CD14-positive monocyte (primary cell): ENCODE measurements at regions not wholly inside any gene's neighbourhood (a gene's known extent, or its start where the extent isn't known, plus 50 kb on each side); places are given as distances from the start of the nearest gene placed in this dataset.

ENCODE experiments used
- DNase-seq, 3 donors: peaks; one replicate each; pipeline ENCODE4 v3.0.0-alpha.2; 2011 to 2022
- H2AFZ ChIP-seq: 2 replicates; pipeline ENCODE4 v1.6.0; 2012; ENCODE audit warnings: mild to moderate bottlenecking, low read depth, low read length, inconsistent platforms; ENCODE audit not compliant: insufficient read depth, poor library complexity, severe bottlenecking
- H3K27ac ChIP-seq, 2 donors: 1 replicate in 1 of 2; 2 replicates in 1 of 2; pipeline ENCODE4 v1.5.1; 2012 to 2013; ENCODE audit warnings: low read length in 2 of 2, control low read depth in 1 of 2, inconsistent platforms in 1 of 2, low read depth in 1 of 2, mild to moderate bottlenecking in 1 of 2
- H3K27me3 ChIP-seq, 2 donors: one replicate each; pipeline versions ENCODE4 v1.6.0 to v1.6.1; 2011 to 2013; ENCODE audit warnings: low read length in 2 of 2; ENCODE audit not compliant: control insufficient read depth in 2 of 2, insufficient read depth in 2 of 2
- H3K36me3 ChIP-seq, 2 donors: replicated peaks in 1 of 2; 1 replicate in 1 of 2; 2 replicates in 1 of 2; pipeline versions ENCODE4 v1.5.1 to v1.6.1; 2012 to 2013; ENCODE audit warnings: low read length in 2 of 2, control low read depth in 1 of 2, inconsistent platforms in 1 of 2, mild to moderate bottlenecking in 1 of 2; ENCODE audit not compliant: insufficient read depth in 2 of 2, control insufficient read depth in 1 of 2
- H3K4me1 ChIP-seq, 2 donors: 1 replicate in 1 of 2; 2 replicates in 1 of 2; pipeline versions ENCODE4 v1.5.1 to v1.6.1; 2012 to 2013; ENCODE audit warnings: low read length in 2 of 2, control low read depth in 1 of 2, inconsistent platforms in 1 of 2, mild to moderate bottlenecking in 1 of 2, moderate library complexity in 1 of 2; ENCODE audit not compliant: insufficient read depth in 2 of 2, control insufficient read depth in 1 of 2
- H3K4me2 ChIP-seq: replicated peaks from 2 replicates; pipeline ENCODE3; 2012; ENCODE audit warnings: low read length, moderate library complexity, mild to moderate bottlenecking; ENCODE audit not compliant: poor library complexity, severe bottlenecking; ENCODE audit errors: extremely low read depth
- H3K4me3 ChIP-seq, 3 experiments: fragments of 200-600 bp in 1 of 3; sonication (generic) in 1 of 3; replicated peaks in 1 of 3; 1 replicate in 2 of 3; 2 replicates in 1 of 3; pipeline ENCODE4 v1.5.1; 2011 to 2013; ENCODE audit warnings: low read length in 3 of 3, mild to moderate bottlenecking in 3 of 3, control low read depth in 2 of 3, low read depth in 2 of 3, inconsistent platforms in 1 of 3, moderate library complexity in 1 of 3
- H3K79me2 ChIP-seq: 2 replicates; pipeline ENCODE4 v1.6.0; 2012; ENCODE audit warnings: mild to moderate bottlenecking, control low read depth, inconsistent platforms, low read length, moderate library complexity; ENCODE audit not compliant: insufficient read depth
- H3K9ac ChIP-seq: 2 replicates; pipeline ENCODE4 v1.6.0; 2017; ENCODE audit warnings: low read length, mild to moderate bottlenecking; ENCODE audit not compliant: insufficient read depth, poor library complexity, severe bottlenecking
- H3K9me3 ChIP-seq, 2 donors: replicated peaks in 1 of 2; 1 replicate in 1 of 2; 2 replicates in 1 of 2; pipeline versions ENCODE4 v1.5.1 to v1.6.1; 2012 to 2013; ENCODE audit warnings: low read length in 2 of 2, control low read depth in 1 of 2; ENCODE audit not compliant: control insufficient read depth in 1 of 2, insufficient read depth in 1 of 2
- H4K20me1 ChIP-seq: 2 replicates; pipeline ENCODE4 v1.6.0; 2012; ENCODE audit warnings: mild to moderate bottlenecking, low read length, control low read depth, moderate library complexity; ENCODE audit not compliant: insufficient read depth
- H3K27ac Mint-ChIP-seq, 7 donors: one replicate each; pipeline ENCODE4 v1.8.0; 2020; ENCODE audit warnings: mild to moderate bottlenecking in 7 of 7, mixed read lengths in 7 of 7, moderate library complexity in 6 of 7, inconsistent platforms in 2 of 7
- H3K27me3 Mint-ChIP-seq, 3 donors: one replicate each; pipeline ENCODE4 v1.8.0; 2021 to 2022; ENCODE audit warnings: low read depth in 3 of 3, mild to moderate bottlenecking in 3 of 3, mixed read lengths in 3 of 3, moderate library complexity in 3 of 3, inconsistent platforms in 1 of 3
- H3K36me3 Mint-ChIP-seq, 2 donors: one replicate each; pipeline ENCODE4 v1.8.0; 2020; ENCODE audit warnings: mixed read lengths in 2 of 2, inconsistent platforms in 1 of 2, mild to moderate bottlenecking in 1 of 2
- H3K4me1 Mint-ChIP-seq: one replicate; pipeline ENCODE4 v1.8.0; 2020; ENCODE audit warnings: mild to moderate bottlenecking, mixed read lengths
- H3K4me3 Mint-ChIP-seq, 2 donors: one replicate each; pipeline ENCODE4 v1.8.0; 2020; ENCODE audit warnings: mild to moderate bottlenecking in 2 of 2, mixed read lengths in 2 of 2, moderate library complexity in 1 of 2
- H3K9me3 Mint-ChIP-seq, 7 donors: one replicate each; pipeline ENCODE4 v1.8.0; 2020 to 2022; ENCODE audit warnings: mixed read lengths in 7 of 7, mild to moderate bottlenecking in 6 of 7, moderate library complexity in 6 of 7, inconsistent platforms in 2 of 7
- WGBS: methylation state at CpG from one replicate; pipeline ENCODE4 v1.1.5; 2013; ENCODE audit warnings: missing lambda C conversion rate; ENCODE audit not compliant: insufficient coverage; 5-methylcytosine and 5-hydroxymethylcytosine counted together
- intact Hi-C, 2 donors: fragments of 100-400 bp; cut with micrococcal nuclease; formaldehyde crosslinking; loops; one replicate each; pipeline versions ENCODE4 v1.15.0 to v1.15.1; 2023
- TF ChIP-seq, protein P1 (sequence below): fragments of 200-600 bp; IDR thresholded peaks from one replicate; pipeline ENCODE4 v1.8.0; 2022; ENCODE audit warnings: antibody characterized with exemption, mild to moderate bottlenecking

DNA sequence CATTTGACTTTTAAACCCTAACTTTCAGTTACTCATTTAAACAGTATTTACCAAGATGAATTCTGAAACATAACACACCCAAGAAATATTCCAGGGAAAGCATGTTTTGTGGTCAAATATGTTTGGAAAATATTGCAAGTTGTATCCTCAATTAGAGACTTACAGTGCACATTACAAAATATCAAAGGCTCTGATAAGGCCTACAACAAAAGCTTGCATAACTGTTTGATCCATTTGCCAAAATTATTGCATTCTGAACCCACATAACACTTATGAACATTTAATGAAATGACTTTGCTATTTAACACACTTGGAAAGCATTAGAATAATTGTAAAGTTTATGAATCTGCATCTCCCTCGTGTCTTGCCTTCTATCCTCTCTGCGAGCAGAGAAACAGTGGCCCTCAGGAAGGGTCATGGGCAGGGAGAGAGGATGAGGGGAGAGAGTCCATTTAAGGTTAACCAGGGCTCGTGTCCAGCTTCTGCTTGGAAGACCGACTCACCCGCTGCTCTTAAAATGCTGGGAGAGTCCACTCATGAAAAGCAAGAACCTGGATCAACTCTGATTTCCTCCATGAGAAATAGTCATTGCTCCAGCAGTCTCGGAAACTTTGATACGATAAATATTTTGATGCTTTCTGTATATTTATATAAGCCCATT lies 408.2 kb upstream of the ZMIZ1 start:
- TF ChIP-seq, protein P1, sequence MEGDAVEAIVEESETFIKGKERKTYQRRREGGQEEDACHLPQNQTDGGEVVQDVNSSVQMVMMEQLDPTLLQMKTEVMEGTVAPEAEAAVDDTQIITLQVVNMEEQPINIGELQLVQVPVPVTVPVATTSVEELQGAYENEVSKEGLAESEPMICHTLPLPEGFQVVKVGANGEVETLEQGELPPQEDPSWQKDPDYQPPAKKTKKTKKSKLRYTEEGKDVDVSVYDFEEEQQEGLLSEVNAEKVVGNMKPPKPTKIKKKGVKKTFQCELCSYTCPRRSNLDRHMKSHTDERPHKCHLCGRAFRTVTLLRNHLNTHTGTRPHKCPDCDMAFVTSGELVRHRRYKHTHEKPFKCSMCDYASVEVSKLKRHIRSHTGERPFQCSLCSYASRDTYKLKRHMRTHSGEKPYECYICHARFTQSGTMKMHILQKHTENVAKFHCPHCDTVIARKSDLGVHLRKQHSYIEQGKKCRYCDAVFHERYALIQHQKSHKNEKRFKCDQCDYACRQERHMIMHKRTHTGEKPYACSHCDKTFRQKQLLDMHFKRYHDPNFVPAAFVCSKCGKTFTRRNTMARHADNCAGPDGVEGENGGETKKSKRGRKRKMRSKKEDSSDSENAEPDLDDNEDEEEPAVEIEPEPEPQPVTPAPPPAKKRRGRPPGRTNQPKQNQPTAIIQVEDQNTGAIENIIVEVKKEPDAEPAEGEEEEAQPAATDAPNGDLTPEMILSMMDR = no peak
- DNase-seq = no peak
- 94% methylated on average over 2 of the region's 7 CpGs for WGBS

GRCh38 chr10:78663721-78664120 lies 405.0 kb upstream of the ZMIZ1 start:
- peaks cover 4 to 7% of the 10 kb centered on the region in 2 donors for H3K9me3 ChIP-seq
- H4K20me1 ChIP-seq = no peaks in the 10 kb centered on the region
- H3K4me3 ChIP-seq = no peak overlapping the region
- H3K4me3 Mint-ChIP-seq = no peak overlapping the region
- no peaks in the 10 kb centered on the region for H3K79me2 ChIP-seq
- H3K27ac Mint-ChIP-seq = no peak overlapping the region
- no peak overlapping the region for H3K9ac ChIP-seq
- WGBS = 100% methylated on average over 2 of the region's 4 CpGs
- no peak overlapping the region for H2AFZ ChIP-seq
- TF ChIP-seq, protein P1 = no peak
- no peaks in the 10 kb centered on the region for H3K36me3 ChIP-seq
- no peaks in the 10 kb centered on the region for H3K27me3 ChIP-seq
- intact Hi-C loops = loop anchor here in 1 of 2 donors (10.0 kb wide), 1 partner anchor 531 kb away; no protein-coding TSS in a partner anchor
- H3K4me2 ChIP-seq = no peak overlapping the region
- peaks cover 0 to 6% (median 4%) of the 10 kb centered on the region in 3 donors for H3K27me3 Mint-ChIP-seq
- no peak for DNase-seq
- peaks cover 5 to 23% (median 13%) of the 10 kb centered on the region in 7 donors for H3K9me3 Mint-ChIP-seq
- H3K4me1 ChIP-seq = no peaks in the 10 kb centered on the region
- H3K27ac ChIP-seq = no peak overlapping the region
- no peaks in the 10 kb centered on the region for H3K36me3 Mint-ChIP-seq
- H3K4me1 Mint-ChIP-seq = no peaks in the 10 kb centered on the region

More for the DNA sequence above, 408.2 kb upstream of the ZMIZ1 start:
- intact Hi-C loops = loop anchor here in 1 of 2 donors (10.0 kb wide), 1 partner anchor 534 kb away; no protein-coding TSS in a partner anchor
- Mint-ChIP-seq H3K4me3 (no peak overlapping the region), H3K36me3 (no peaks in the 10 kb centered on the region), H3K27me3 (peaks cover 0 to 2% (median 2%) of the 10 kb centered on the region in 3 donors), H3K9me3 (peaks cover 0 to 14% (median 9%) of the 10 kb centered on the region in 7 donors), H3K27ac (no peak overlapping the region), H3K4me1 (peaks cover 1% of the 10 kb centered on the region)
- no peak overlapping the region for H3K9ac ChIP-seq
- peaks cover 0 to 7% of the 10 kb centered on the region in 2 donors for H3K9me3 ChIP-seq
- no peak overlapping the region for H2AFZ ChIP-seq
- no peak overlapping the region for H3K4me3 ChIP-seq
- H3K36me3 ChIP-seq = no peaks in the 10 kb centered on the region
- H3K27me3 ChIP-seq = no peaks in the 10 kb centered on the region
- H3K27ac ChIP-seq = no peak overlapping the region
- H3K79me2 ChIP-seq = no peaks in the 10 kb centered on the region
- no peaks in the 10 kb centered on the region for H3K4me1 ChIP-seq
- H3K4me2 ChIP-seq = no peak overlapping the region
- H4K20me1 ChIP-seq = no peaks in the 10 kb centered on the region
